ENCODE measurements at regions not wholly inside any gene's neighbourhood (a gene's known extent, or its start where the extent isn't known, plus 50 kb on each side); places are given as distances from the start of the nearest gene placed in this dataset.
"Not testable (repeated sequence)": the region's sequence is repeated elsewhere in the genome, so short reads cannot be mapped to it uniquely, and the experiment has no call there.

GRCh38 chr18:8516371-8517250 lies 92.6 kb upstream of the RAB12 start:
- ATAC-seq (no peak), DNase-seq (ENCODE audit: low spot score in 2 of 2) (no peak)
- H3K9me3 Mint-ChIP-seq, result peaks cover 4 to 8% of the 10 kb centered on the region in 2 donors
- no peak overlapping the region for H3K27ac Mint-ChIP-seq
- H3K36me3 Mint-ChIP-seq, result no peaks in the 10 kb centered on the region

GRCh38 chr18:8517276-8517675 lies 92.0 kb upstream of the RAB12 start:
- H3K36me3 Mint-ChIP-seq, result no peaks in the 10 kb centered on the region
- ATAC-seq, result no peak

GRCh38 chr18:8519102-8519501 lies 90.1 kb upstream of the RAB12 start:
- H3K9me3 Mint-ChIP-seq, result peaks cover 4 to 8% of the 10 kb centered on the region in 2 donors
- H3K27ac Mint-ChIP-seq, result no peak overlapping the region
- ATAC-seq (no peak), DNase-seq (ENCODE audit: low spot score in 2 of 2) (no peak)
- no peaks in the 10 kb centered on the region for H3K36me3 Mint-ChIP-seq

More at GRCh38 chr18:8517276-8517675, 92.0 kb upstream of the RAB12 start:
- Mint-ChIP-seq H3K27ac (no peak overlapping the region), H3K9me3 (peaks cover 4 to 8% of the 10 kb centered on the region in 2 donors)
- DNase-seq (ENCODE audit: low spot score in 2 of 2), result no peak

GRCh38 chr18:8520266-8520665 lies 89.0 kb upstream of the RAB12 start:
- H3K27ac Mint-ChIP-seq, result no peak overlapping the region
- H3K36me3 Mint-ChIP-seq, result no peaks in the 10 kb centered on the region
- ATAC-seq (no peak), DNase-seq (ENCODE audit: low spot score in 2 of 2) (no peak)
- H3K9me3 Mint-ChIP-seq, result peaks cover 4 to 8% of the 10 kb centered on the region in 2 donors

- DNase-seq (ENCODE audit: low spot score in 2 of 2) (no peak), ATAC-seq (no peak)
- Mint-ChIP-seq H3K36me3 (peaks cover 0 to 4% of the 10 kb centered on the region in 2 donors), H3K27ac (no peak overlapping the region), H3K9me3 (peaks cover 8 to 9% of the 10 kb centered on the region in 2 donors)
Measured at GRCh38 chr18:8522756-8523155, 86.5 kb upstream of the RAB12 start.

GRCh38 chr18:8525692-8526091 lies 83.5 kb upstream of the RAB12 start:
- ATAC-seq (no peak), DNase-seq (ENCODE audit: low spot score in 2 of 2) (no peak)
- peaks cover 10 to 15% of the 10 kb centered on the region in 2 donors for H3K36me3 Mint-ChIP-seq
- no peak overlapping the region for H3K27ac Mint-ChIP-seq
- H3K9me3 Mint-ChIP-seq, result peaks cover 9 to 19% of the 10 kb centered on the region in 2 donors

- peaks cover 14 to 21% of the 10 kb centered on the region in 2 donors for H3K36me3 Mint-ChIP-seq
- peaks cover 11 to 23% of the 10 kb centered on the region in 2 donors for H3K9me3 Mint-ChIP-seq
- DNase-seq (ENCODE audit: low spot score in 2 of 2) (no peak), ATAC-seq (no peak)
- no peak overlapping the region for H3K27ac Mint-ChIP-seq
Measured at GRCh38 chr18:8526332-8526731, 82.9 kb upstream of the RAB12 start.

GRCh38 chr18:8529609-8530008 lies 79.6 kb upstream of the RAB12 start:
- peaks cover 26 to 31% of the 10 kb centered on the region in 2 donors for H3K36me3 Mint-ChIP-seq
- ATAC-seq (no peak), DNase-seq (ENCODE audit: low spot score in 2 of 2) (no peak)
- peaks cover 23 to 34% of the 10 kb centered on the region in 2 donors for H3K9me3 Mint-ChIP-seq
- no peak overlapping the region for H3K27ac Mint-ChIP-seq

- ATAC-seq; H3K27ac Mint-ChIP-seq; DNase-seq (ENCODE audit: low spot score in 2 of 2): not testable (repeated sequence)
- peaks cover 26 to 31% of the 10 kb centered on the region in 2 donors for H3K36me3 Mint-ChIP-seq
- peaks cover 23 to 34% of the 10 kb centered on the region in 2 donors for H3K9me3 Mint-ChIP-seq
Measured at GRCh38 chr18:8531084-8531483, 78.2 kb upstream of the RAB12 start.

GRCh38 chr18:8536231-8536630 lies 73.0 kb upstream of the RAB12 start:
- ATAC-seq (no peak), DNase-seq (ENCODE audit: low spot score in 2 of 2) (no peak)
- peaks cover 10 to 13% of the 10 kb centered on the region in 2 donors for H3K36me3 Mint-ChIP-seq
- H3K9me3 Mint-ChIP-seq, result peaks cover 13% of the 10 kb centered on the region in 2 donors
- no peak overlapping the region for H3K27ac Mint-ChIP-seq

GRCh38 chr18:8536922-8537321 lies 72.3 kb upstream of the RAB12 start:
- Mint-ChIP-seq H3K27ac (no peak overlapping the region), H3K36me3 (peaks cover 3 to 6% of the 10 kb centered on the region in 2 donors), H3K9me3 (peaks cover 6% of the 10 kb centered on the region in 2 donors)
- ATAC-seq (no peak), DNase-seq (ENCODE audit: low spot score in 2 of 2) (no peak)

- H3K27ac Mint-ChIP-seq, result no peak overlapping the region
- H3K36me3 Mint-ChIP-seq, result peaks cover 0 to 1% of the 10 kb centered on the region in 2 donors
- H3K9me3 Mint-ChIP-seq, result peaks cover under 1 to 2% of the 10 kb centered on the region in 2 donors
- DNase-seq (ENCODE audit: low spot score in 2 of 2) (no peak), ATAC-seq (no peak)
Measured at GRCh38 chr18:8537400-8537799, 71.8 kb upstream of the RAB12 start.

GRCh38 chr18:8538935-8539334 lies 70.3 kb upstream of the RAB12 start:
- H3K36me3 Mint-ChIP-seq, result no peaks in the 10 kb centered on the region
- H3K9me3 Mint-ChIP-seq, result no peaks in the 10 kb centered on the region
- no peak overlapping the region for H3K27ac Mint-ChIP-seq
- ATAC-seq (no peak), DNase-seq (ENCODE audit: low spot score in 2 of 2) (no peak)

- Mint-ChIP-seq H3K9me3 (no peaks in the 10 kb centered on the region), H3K36me3 (no peaks in the 10 kb centered on the region), H3K27ac (no peak overlapping the region)
- DNase-seq (ENCODE audit: low spot score in 2 of 2), result no peak
- ATAC-seq, result no peak
Measured at GRCh38 chr18:8546677-8547076, 62.6 kb upstream of the RAB12 start.

- H3K9me3 Mint-ChIP-seq, result no peaks in the 10 kb centered on the region
- H3K27ac Mint-ChIP-seq, result no peak overlapping the region
- ATAC-seq (no peak), DNase-seq (ENCODE audit: low spot score in 2 of 2) (no peak)
- no peaks in the 10 kb centered on the region for H3K36me3 Mint-ChIP-seq
Measured at GRCh38 chr18:8548186-8548585, 61.1 kb upstream of the RAB12 start.

GRCh38 chr18:8549254-8549757 lies 59.9 kb upstream of the RAB12 start:
- no peaks in the 10 kb centered on the region for H3K36me3 Mint-ChIP-seq

GRCh38 chr18:8552151-8552550 lies 57.1 kb upstream of the RAB12 start:
- no peaks in the 10 kb centered on the region for H3K9me3 Mint-ChIP-seq
- no peak overlapping the region for H3K27ac Mint-ChIP-seq
- ATAC-seq (no peak), DNase-seq (ENCODE audit: low spot score in 2 of 2) (no peak)
- H3K36me3 Mint-ChIP-seq, result no peaks in the 10 kb centered on the region

More at GRCh38 chr18:8549254-8549757, 59.9 kb upstream of the RAB12 start:
- no peaks in the 10 kb centered on the region for H3K9me3 Mint-ChIP-seq
- H3K27ac Mint-ChIP-seq, result no peak overlapping the region
- ATAC-seq (no peak), DNase-seq (ENCODE audit: low spot score in 2 of 2) (no peak)

- no peak for DNase-seq (ENCODE audit: low spot score in 2 of 2)
- Mint-ChIP-seq H3K27ac (no peak overlapping the region), H3K9me3 (no peaks in the 10 kb centered on the region), H3K36me3 (no peaks in the 10 kb centered on the region)
- ATAC-seq, result no peak
Measured at GRCh38 chr18:8554354-8554753, 54.9 kb upstream of the RAB12 start.

Data from activated naive CD4-positive, alpha-beta T cell treated with anti-CD3 and anti-CD28 coated beads, Interleukin-2, amount 50 U/mL, for 72 hours (primary cell).